ENCODE measurements at regions not wholly inside any gene's neighbourhood (a gene's known extent, or its start where the extent isn't known, plus 50 kb on each side); places are given as distances from the start of the nearest gene placed in this dataset.

GRCh38 chr11:98955551-98955950 lies 65.2 kb upstream of the CNTN5 start:
- no CpG with 5 or more reads among the region's 1 CpG for WGBS (ENCODE audit: extremely low coverage, insufficient read length, low lambda C conversion rate)
- H3K36me3 Mint-ChIP-seq (ENCODE audit: insufficient read depth in 1 of 3, low read depth in 3 of 3) = no peaks in the 10 kb centered on the region

More at GRCh38 chr11:98955551-98955950, 65.2 kb upstream of the CNTN5 start:
- no peak overlapping the region for H3T11ph ChIP-seq (ENCODE audit: low read length)
- no peak overlapping the region for H3K4me3 Mint-ChIP-seq
- no peak overlapping the region for H3K4me2 ChIP-seq (ENCODE audit: insufficient read depth, insufficient read length, low read length)
- H3K4me1 ChIP-seq (ENCODE audit: insufficient read depth, low read length) = no peaks in the 10 kb centered on the region
- DNase-seq = no peak
- H3K56ac ChIP-seq (ENCODE audit: insufficient read length, low read depth, low read length) = no peak overlapping the region
- no peak overlapping the region for H3K18ac ChIP-seq (ENCODE audit: insufficient read length, low read depth, low read length)
- H2AK5ac ChIP-seq (ENCODE audit: insufficient read length, low read length) = no peak overlapping the region
- no peak overlapping the region for H4K91ac ChIP-seq (ENCODE audit: insufficient read length, low read depth, low read length)
- H3K79me2 ChIP-seq (ENCODE audit: insufficient read depth, low read length) = no peaks in the 10 kb centered on the region
- no peak overlapping the region for H4K5ac ChIP-seq (ENCODE audit: insufficient read length, low read depth, low read length)
- no peak overlapping the region for H2BK120ac ChIP-seq (ENCODE audit: low read depth, low read length, poor library complexity, severe bottlenecking)
- no peaks in the 10 kb centered on the region for H3K23me2 ChIP-seq (ENCODE audit: insufficient read length, low read depth, low read length, poor library complexity, severe bottlenecking)
- no peaks in the 10 kb centered on the region for H3K9me3 Mint-ChIP-seq
- no peak for TF ChIP-seq CTCF (conservative IDR thresholded peaks at IDR 0.05)
- no peak overlapping the region for H3K27ac ChIP-seq (ENCODE audit: insufficient read length, low read depth, low read length)
- H3K23ac ChIP-seq (ENCODE audit: insufficient read length, low read depth, low read length) = no peak overlapping the region
- H2BK5ac ChIP-seq (ENCODE audit: insufficient read length, low read length) = no peak overlapping the region
- no peak overlapping the region for H2BK15ac ChIP-seq (ENCODE audit: low read depth, low read length)
- H3K4me1 Mint-ChIP-seq = peaks cover 4% of the 10 kb centered on the region in 2 experiments; a peak in 2 of 4 replicates
- H3K27me3 ChIP-seq (ENCODE audit: insufficient read depth, low read length) = no peaks in the 10 kb centered on the region
- no peaks in the 10 kb centered on the region for H4K20me1 ChIP-seq (ENCODE audit: control insufficient read depth, insufficient read depth, insufficient read length)
- H3K27ac Mint-ChIP-seq = no peak overlapping the region
- H3K9ac ChIP-seq (ENCODE audit: extremely low read depth, insufficient read length, low read length) = no peak overlapping the region
- no peak overlapping the region for H3K4ac ChIP-seq (ENCODE audit: low read depth, low read length)
- no peak overlapping the region for H2BK20ac ChIP-seq (ENCODE audit: low read depth, low read length, poor library complexity, severe bottlenecking)
- no peak overlapping the region for H2BK12ac ChIP-seq (ENCODE audit: insufficient read length, low read depth, low read length)
- no peaks in the 10 kb centered on the region for H3K79me1 ChIP-seq (ENCODE audit: insufficient read depth, low read depth, low read length, poor library complexity, severe bottlenecking)
- H2AFZ ChIP-seq (ENCODE audit: low read length) = no peak overlapping the region
- no peaks in the 10 kb centered on the region for H3K9me3 ChIP-seq (ENCODE audit: control insufficient read depth, low read depth, low read length)
- H3K27me3 Mint-ChIP-seq (ENCODE audit: low read depth) = no peaks in the 10 kb centered on the region
- H3K14ac ChIP-seq (ENCODE audit: insufficient read depth, low read length) = no peak overlapping the region
- no peak overlapping the region for H4K8ac ChIP-seq (replicated peaks; ENCODE audit: insufficient read length, low read depth, low read length)
